Tibial nerve (tissue), 4 donors: ENCODE measurements at regions not wholly inside any gene's neighbourhood (a gene's known extent, or its start where the extent isn't known, plus 50 kb on each side); places are given as distances from the start of the nearest gene placed in this dataset.

Experiments
- CTCF ChIP-seq, 5 experiments: fragments of 200-600 bp in 3 of 5; fragments of 450-650 bp in 2 of 5; sonication (generic) in 3 of 5; IDR thresholded peaks; one replicate each; pipeline ENCODE4 v1.5.1; 2016 to 2019; ENCODE audit warnings: antibody characterized with exemption in 5 of 5, mild to moderate bottlenecking in 3 of 5, moderate library complexity in 2 of 5
- EP300 ChIP-seq, 2 donors: sonication (generic); formaldehyde crosslinking; IDR thresholded peaks; one replicate each; pipeline ENCODE4 v1.6.1; 2017; ENCODE audit warnings: antibody characterized with exemption in 2 of 2, mild to moderate bottlenecking in 1 of 2
- POLR2A ChIP-seq, 2 donors: fragments of 450-650 bp; IDR thresholded peaks; one replicate each; pipeline ENCODE4 v1.6.1; 2017; ENCODE audit warnings: antibody characterized with exemption in 2 of 2, mild to moderate bottlenecking in 2 of 2, moderate library complexity in 2 of 2

GRCh38 chr4:127501103-127501502, 131.7 kb upstream of the INTU start:
- TF ChIP-seq CTCF (IDR thresholded peaks at IDR 0.05), result no peak
- TF ChIP-seq EP300 (IDR thresholded peaks at IDR 0.05), result no peak
- no peak for TF ChIP-seq POLR2A (IDR thresholded peaks at IDR 0.05)
